Body of pancreas (tissue), 4 donors: ENCODE measurements at regions not wholly inside any gene's neighbourhood (a gene's known extent, or its start where the extent isn't known, plus 50 kb on each side); places are given as distances from the start of the nearest gene placed in this dataset.

Source experiments
- CTCF ChIP-seq, 7 experiments: fragments of 450-650 bp in 4 of 7; fragments of 200-600 bp in 3 of 7; sonication (generic) in 3 of 7; IDR thresholded peaks; one replicate each; pipeline ENCODE4 v1.5.1; 2016 to 2019; ENCODE audit warnings: antibody characterized with exemption in 7 of 7
- POLR2A ChIP-seq, 3 donors: fragments of 450-650 bp; IDR thresholded peaks; one replicate each; pipeline ENCODE4 v1.6.1; 2016; ENCODE audit warnings: antibody characterized with exemption in 3 of 3, mild to moderate bottlenecking in 2 of 3

DNA sequence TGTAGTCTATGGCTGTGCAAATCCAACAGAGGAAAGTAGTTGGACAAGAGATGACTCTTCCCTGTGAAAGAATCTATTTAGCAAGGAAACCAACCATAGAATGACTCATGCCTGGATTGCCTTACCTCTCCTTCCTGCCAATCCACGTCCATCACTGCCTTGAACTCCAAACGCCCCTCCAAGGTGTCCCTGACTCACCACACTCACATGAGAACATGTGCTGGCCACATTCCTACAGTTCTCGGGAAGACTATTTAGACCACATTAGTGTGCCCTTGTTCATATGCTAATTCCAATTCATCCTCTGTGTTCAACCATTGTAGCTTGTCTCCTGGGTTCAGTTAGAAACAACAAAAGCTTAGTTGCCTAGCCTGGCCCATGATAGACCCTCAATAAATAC, 157.3 kb downstream of the SLC30A10 start:
- TF ChIP-seq CTCF (IDR thresholded peaks at IDR 0.05), result no peak
- no peak for TF ChIP-seq POLR2A (IDR thresholded peaks at IDR 0.05)
